NB4 (cell line): ENCODE measurements at regions not wholly inside any gene's neighbourhood (a gene's known extent, or its start where the extent isn't known, plus 50 kb on each side); places are given as distances from the start of the nearest gene placed in this dataset.
A peak's percentile ranks its signal among the peaks of the same experiment; 100 is the strongest.
"Not testable (repeated sequence)": the region's sequence is repeated elsewhere in the genome, so short reads cannot be mapped to it uniquely, and the experiment has no call there.

Source experiments
- DNase-seq: peaks from one replicate; pipeline ENCODE4 v3.0.0; 2010; ENCODE audit warnings: low read depth
- H3K4me3 ChIP-seq: one replicate; pipeline ENCODE4 v1.5.1; 2011; ENCODE audit warnings: mild to moderate bottlenecking, low read depth, low read length, moderate library complexity
- CTCF ChIP-seq: IDR thresholded peaks from one replicate; pipeline ENCODE4 v1.5.1; 2012; ENCODE audit warnings: low read depth, low read length
- MAX ChIP-seq: IDR thresholded peaks from 2 replicates; pipeline ENCODE4 v1.6.1; 2011; ENCODE audit warnings: low read depth, low read length
- MYC ChIP-seq: IDR thresholded peaks from 2 replicates; pipeline ENCODE4 v1.6.1; 2011; ENCODE audit warnings: low read depth, low read length
- POLR2A ChIP-seq: IDR thresholded peaks from 2 replicates; pipeline ENCODE4 v1.6.1; 2011; ENCODE audit warnings: mild to moderate bottlenecking; ENCODE audit not compliant: insufficient read length; ENCODE audit errors: extremely low read depth

GRCh38 chr4:179051206-179051605 is 1609.0 kb upstream of the AGA start:
- H3K4me3 ChIP-seq = no peak overlapping the region
- DNase-seq = no peak
- TF ChIP-seq POLR2A (no peak), CTCF (no peak), MYC (no peak), MAX (no peak)

- TF ChIP-seq CTCF = no peak
- TF ChIP-seq MYC = no peak
- TF ChIP-seq MAX = no peak
- no peak for TF ChIP-seq POLR2A
- DNase-seq = no peak
- H3K4me3 ChIP-seq = no peak overlapping the region
Observed at GRCh38 chr4:179059396-179059795, 1617.2 kb upstream of the AGA start.

GRCh38 chr4:179066254-179066653 is 1624.0 kb upstream of the AGA start:
- H3K4me3 ChIP-seq, DNase-seq: not testable (repeated sequence)

- H3K4me3 ChIP-seq = no peak overlapping the region
- TF ChIP-seq CTCF (no peak), POLR2A (no peak), MYC (no peak), MAX (no peak)
- no peak for DNase-seq
Observed at GRCh38 chr4:179071131-179071530, 1628.9 kb upstream of the AGA start.

- no peak for DNase-seq
- no peak overlapping the region for H3K4me3 ChIP-seq
- TF ChIP-seq CTCF (no peak), POLR2A (no peak), MAX (no peak), MYC (no peak)
Observed at GRCh38 chr4:179076865-179077264, 1634.6 kb upstream of the AGA start.

GRCh38 chr4:179095585-179096221 is 1653.5 kb upstream of the AGA start:
- H3K4me3 ChIP-seq = no peak overlapping the region
- DNase-seq = peak; percentile 50
- TF ChIP-seq MAX (no peak; the same call in 1 of the 2 replicates), MYC (no peak), POLR2A (no peak), CTCF (no peak)
